GM21529 (cell line): ENCODE measurements at regions not wholly inside any gene's neighbourhood (a gene's known extent, or its start where the extent isn't known, plus 50 kb on each side); places are given as distances from the start of the nearest gene placed in this dataset.

Experiments
- ATAC-seq: cut with Tn5 transposase; IDR thresholded peaks from one replicate; pipeline ENCODE4 v1.9.1; 2021; ENCODE audit not compliant: unreplicated experiment

GRCh38 chr10:129275886-129276285 is 191.2 kb upstream of the MGMT start:
- ATAC-seq, result no peak

DNA sequence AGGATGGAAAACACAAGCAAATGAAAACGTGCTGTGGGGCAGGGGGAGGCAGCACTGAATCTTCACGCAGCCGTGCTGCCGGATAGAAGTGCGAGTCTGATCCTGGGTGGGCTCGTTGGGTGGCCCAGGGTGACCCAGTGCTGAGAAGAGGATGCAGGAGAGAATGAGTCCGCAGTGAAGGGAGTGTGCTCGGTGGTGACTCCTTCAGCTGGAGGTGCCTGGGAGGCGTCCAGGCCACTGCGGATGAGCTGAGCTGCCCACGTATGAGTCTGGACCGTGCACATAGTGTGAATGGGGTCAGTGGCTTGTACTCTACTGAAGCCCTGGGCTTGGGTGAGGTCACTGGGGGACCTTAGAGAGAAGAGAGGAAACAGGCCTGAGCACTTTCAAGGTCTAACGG is 190.0 kb upstream of the MGMT start:
- no peak for ATAC-seq

GRCh38 chr10:129277841-129278240 is 189.2 kb upstream of the MGMT start:
- no peak for ATAC-seq

- no peak for ATAC-seq
Measured at GRCh38 chr10:129278686-129279085, 188.4 kb upstream of the MGMT start.

DNA sequence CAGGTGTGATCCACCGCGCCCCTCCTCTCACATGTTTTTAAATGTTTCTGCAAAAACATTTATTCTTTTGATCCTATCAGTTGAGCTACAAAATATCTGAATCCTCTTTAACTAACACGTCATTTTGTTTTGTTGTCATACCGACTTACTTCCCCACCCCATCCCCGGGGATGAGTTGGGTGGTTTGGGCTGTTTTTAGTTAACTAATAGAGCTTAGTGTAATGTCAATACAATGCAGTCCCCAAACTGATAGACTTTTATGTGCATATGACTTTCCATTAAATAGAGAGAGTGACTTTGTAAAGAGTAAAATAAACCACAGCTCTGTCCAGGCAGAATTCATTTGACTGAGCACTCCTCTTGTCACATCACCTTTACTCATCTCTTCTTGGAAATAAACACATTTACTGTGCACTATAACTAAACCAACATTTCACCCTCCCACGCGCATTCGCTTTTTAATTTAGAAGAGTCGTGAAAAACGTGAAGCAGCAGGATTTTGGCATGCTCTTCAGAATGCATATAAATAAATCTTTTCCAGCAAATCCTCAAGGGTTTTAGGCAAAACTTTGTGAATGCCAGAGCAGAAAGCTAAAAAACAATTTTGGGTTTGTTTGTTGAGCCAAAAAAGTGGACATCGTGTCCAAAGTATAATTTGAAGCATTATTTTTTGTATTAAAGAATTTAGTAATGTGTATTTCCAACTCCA is 187.4 kb upstream of the MGMT start:
- no peak for ATAC-seq

DNA sequence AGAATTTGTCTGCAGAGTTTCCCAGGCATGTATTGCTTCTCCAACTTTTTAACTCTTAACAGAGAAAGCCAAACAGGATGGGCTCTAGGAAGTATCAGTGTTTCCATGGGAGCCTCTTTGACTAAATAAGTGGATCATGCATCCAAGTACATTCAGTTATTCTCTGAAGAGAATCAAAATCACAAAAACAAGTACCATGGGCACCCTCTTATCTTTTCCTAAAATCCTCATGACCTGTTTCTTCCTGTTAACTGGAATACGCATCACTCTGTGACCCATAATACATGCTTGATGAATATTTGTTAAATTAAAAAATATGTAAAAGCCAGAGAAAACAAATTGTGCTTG is 186.9 kb upstream of the MGMT start:
- no peak for ATAC-seq

GRCh38 chr10:129280908-129281586 is 186.0 kb upstream of the MGMT start:
- no peak for ATAC-seq

DNA sequence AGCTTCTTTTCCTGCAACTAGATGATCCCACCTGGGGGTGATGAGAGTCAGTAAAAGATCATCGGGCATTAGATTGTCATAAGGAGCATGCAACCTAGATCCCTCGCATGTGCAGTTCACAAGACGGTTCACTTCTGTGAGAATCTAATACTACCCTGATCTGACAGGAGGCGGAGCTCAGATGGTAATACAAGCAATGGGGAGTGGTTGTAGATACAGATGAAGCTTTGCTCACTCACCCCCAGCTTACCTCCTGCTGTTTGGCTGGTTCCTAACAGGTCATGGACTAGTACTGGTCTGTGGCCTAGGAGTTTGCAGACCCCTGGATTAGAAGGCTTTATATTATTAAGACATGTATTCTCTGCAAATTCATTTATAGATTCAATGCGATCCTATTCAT is 181.6 kb upstream of the MGMT start:
- no peak for ATAC-seq

DNA sequence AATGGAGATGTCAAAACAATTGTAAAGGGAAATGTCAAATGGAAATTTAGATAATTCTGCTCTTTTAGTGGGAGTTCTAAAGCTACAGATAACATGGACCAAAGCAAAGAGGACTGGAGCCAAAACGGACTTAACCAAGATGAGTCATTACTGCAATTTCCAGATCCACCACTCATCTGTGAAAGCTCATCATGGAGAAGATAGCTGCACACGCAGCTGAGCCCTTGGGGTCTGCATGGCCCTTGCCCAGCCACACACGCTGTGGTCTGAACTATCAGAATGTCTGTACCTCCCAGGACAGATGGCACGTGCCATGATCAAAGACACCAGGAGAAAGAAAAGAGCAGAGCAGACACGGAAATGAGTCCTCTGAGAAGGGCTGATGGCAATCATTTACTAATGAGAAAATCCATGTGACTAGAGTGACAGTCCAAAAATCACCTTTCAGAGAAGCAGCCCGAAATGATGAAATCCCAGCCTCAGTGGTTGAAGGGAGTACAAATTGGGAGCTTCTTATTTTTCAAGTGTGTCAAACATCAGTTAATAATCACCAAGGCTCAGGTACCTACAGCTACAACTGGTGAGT is 177.9 kb upstream of the MGMT start:
- ATAC-seq, result no peak

DNA sequence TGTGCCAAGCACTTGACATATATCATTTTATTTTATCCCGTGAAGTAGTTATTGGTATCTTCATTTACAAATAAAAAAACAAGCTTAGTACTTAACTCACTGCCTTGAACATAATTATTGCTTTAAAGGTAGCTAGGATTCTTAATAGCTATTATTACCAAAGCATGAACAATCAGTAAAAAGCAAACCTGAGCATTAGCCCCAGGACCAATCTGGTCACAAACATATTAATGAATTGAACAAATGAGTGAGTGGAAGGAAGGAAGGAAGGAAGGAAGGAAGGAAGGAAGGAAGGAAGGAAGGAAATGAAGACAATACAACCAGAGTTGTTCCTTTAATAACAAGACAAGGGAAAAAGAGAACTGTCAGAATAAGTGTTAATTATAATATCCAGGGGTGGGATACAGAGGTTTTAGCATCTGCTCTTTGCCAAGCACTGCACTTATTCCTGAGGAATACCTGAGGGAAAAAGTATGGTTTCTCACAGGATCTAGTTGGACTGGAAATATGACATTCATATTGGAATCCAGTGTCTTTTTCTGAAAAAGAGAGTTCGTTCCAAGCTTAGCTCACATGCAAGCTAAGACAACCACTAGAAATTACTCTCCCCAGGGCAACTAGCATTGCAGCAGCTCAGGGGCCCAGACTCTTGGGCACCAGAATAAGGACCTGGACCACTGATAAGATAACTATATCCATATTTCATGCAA is 172.9 kb upstream of the MGMT start:
- no peak for ATAC-seq

DNA sequence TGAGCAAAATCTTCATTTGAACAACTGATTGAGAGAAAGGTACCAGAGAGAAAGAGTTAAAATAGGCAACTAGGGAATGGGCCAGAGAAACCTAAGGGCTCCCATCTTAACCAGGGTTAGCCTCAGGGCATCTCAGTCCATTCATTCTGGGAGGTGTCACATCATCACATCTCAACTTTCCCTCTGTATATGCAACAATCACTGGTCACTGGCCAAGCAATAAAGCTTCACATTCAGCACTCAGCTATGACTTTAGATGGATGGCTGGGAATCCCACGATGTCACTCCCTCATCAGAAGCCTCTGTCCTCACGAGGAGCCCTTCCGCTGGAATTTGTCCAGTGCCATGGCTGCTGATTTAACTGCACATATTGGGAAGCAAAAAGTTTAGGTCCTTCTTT is 172.1 kb upstream of the MGMT start:
- no peak for ATAC-seq

- no peak for ATAC-seq
Measured at GRCh38 chr10:129305046-129305445, 162.0 kb upstream of the MGMT start.

GRCh38 chr10:129307141-129307540 is 159.9 kb upstream of the MGMT start:
- no peak for ATAC-seq

DNA sequence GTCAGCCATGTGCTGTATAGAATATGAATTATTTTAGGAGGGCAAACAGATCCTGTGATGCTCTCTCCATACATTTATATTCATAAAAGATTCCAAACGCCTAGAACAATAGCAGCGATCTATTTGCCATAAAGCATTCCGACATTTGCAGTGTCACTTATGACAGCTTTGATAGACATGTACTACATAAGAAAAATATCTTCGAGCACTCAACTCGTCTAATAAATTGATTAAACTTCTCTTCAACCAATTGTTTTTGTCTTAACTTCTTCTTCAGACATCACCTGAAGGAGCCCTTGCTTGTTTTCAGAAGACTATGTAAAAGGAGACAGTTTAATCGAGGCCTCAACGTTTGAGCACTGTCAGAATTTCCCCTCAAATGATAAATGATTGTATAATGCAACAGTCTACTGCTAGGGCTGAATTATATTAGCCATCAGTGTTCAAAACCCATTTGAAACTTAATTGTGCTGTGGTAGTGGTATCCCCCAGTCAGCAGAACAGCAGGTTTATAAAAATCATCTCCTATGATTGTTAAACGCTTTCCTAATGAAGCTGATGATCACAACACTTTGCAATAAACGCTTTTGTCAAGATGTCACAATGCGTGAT is 158.0 kb upstream of the MGMT start:
- no peak for ATAC-seq

DNA sequence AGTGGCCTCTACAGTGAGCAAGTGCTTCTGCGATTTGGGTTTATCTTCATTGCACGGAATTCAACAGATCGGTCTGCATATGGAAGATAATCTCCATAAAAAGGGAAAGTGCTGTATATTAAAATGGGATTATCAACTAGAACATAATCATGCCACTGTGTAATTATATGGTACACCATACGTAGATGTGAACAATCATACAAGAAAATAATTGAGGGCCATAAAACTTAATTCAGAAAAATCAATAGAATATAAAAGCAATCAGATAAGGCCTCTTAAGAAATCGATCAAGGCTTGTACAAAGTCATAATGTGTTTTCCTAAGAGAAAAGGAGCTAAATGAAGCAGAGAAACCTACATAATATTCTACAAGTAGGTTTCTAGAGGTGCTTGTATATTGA is 157.5 kb upstream of the MGMT start:
- ATAC-seq, result no peak

- ATAC-seq, result no peak
Measured at GRCh38 chr10:129310881-129311280, 156.2 kb upstream of the MGMT start.

DNA sequence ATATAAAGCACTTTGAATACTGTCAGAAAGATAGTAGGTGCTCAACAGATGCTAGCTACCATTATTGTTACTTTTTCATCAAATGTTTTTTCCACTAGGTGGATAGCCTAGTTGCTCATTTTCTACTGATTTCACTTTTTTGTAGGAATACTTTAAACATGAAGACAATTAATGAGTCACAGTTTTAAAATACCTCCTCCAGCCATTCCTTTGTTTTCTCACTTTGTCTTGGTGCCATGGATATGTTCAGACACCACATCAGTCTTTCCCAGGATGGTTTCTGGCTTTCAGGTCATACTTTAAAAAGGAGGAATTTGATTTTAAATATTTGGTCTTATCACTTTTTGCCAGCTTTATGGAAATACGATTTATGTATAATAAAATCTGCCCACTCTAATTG is 147.1 kb upstream of the MGMT start:
- ATAC-seq, result no peak

DNA sequence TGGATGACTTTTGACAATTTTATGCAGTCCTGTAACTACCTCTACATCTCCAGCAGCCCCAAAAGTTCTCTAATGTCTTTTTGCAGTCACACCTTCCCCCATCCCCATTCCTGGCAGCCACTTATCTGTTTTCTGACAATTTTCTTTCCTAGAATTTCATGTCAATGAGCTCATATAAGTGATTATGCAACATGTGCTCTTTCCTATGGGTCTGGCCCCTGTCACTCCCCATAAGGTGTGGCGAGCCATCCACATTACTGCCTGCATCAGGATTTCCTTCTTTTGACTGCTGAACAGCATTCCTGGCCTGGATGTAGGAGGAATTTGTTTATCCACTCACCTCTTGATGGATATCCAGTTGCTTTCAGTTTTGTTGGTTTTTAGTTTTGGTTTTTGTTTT is 146.7 kb upstream of the MGMT start:
- ATAC-seq, result no peak

DNA sequence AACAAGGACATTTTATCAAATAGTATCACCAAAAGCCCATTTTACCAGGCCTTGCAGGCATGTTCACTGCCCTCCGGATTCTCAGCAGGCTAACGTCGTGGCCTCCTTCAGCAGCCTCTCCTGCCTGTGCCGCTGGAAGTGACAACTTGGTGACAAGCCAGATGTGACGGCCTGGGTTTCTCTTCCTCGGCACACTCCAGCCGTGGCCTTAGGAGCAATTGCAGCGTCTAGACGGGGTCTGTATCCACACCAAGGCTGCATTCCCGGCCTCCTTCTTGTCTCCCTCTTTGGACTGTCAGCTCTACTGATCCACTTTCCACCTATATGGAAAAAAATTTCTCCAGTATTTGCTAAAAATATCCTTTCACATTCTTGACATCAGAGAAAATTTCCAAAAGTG is 145.3 kb upstream of the MGMT start:
- ATAC-seq, result no peak

GRCh38 chr10:129322933-129323820 is 143.9 kb upstream of the MGMT start:
- no peak for ATAC-seq

DNA sequence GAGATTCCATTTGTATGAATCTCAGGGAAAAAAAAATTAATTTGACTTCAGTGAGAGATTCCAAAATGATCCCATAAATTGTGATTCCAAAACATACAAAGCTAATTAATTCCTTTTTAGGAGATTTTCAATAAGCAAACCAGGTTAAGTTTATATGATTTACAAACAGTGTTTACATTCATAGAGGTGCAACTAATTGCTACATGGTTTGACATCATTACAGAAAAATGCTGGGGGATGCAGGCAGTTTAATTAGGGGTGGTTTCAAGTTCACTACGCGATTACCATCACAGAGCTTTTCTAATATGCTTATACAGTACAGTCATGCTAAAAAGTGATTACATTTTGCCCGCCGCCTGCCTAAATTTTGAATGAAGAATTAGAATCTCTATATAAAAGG is 143.2 kb upstream of the MGMT start:
- no peak for ATAC-seq
